SH-SY5Y (cell line): ENCODE measurements at regions not wholly inside any gene's neighbourhood (a gene's known extent, or its start where the extent isn't known, plus 50 kb on each side); places are given as distances from the start of the nearest gene placed in this dataset.

Experiments
- GATA2 ChIP-seq: IDR thresholded peaks from 2 replicates; pipeline ENCODE4 v1.6.1; 2011; ENCODE audit warnings: mild to moderate bottlenecking, low read depth, low read length
- GATA3 ChIP-seq: IDR thresholded peaks from 2 replicates; pipeline ENCODE4 v1.6.1; 2011; ENCODE audit warnings: low read depth, mild to moderate bottlenecking, low read length, moderate library complexity

DNA sequence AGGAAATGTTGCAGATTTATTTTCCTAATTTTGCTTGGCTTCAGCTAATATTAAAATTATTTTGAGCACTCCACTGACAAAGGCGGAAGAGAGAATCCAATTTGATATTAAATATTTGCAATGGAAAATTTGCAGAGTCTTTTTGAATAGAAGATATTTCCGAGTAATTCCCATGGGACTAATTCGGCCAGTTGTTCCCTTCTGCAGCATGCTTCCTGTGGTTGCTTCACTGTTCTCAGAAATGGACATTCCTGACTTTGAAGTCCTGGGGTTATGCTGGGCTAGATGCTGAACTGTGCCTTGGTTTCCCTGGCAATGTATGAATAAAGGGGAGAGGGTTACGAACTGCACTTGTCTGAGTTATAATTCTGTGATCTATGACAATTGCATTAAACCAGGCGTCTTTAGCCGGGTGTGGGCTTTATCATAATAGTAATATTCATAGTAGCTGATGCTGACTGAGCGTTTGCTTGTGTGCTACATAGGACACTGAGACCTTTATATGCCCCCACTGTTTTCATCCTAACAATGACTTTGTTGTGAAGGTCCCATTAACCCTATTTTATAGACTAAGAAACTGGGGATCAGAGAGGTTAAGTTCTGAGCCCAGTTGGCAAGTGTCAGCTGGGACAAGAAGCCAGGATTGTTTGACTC, 114.5 kb upstream of the SPRY4 start:
- TF ChIP-seq GATA3 (no peak), GATA2 (no peak)
